Activated T-cell treated with anti-CD3 and anti-CD28 coated beads, Interleukin-2, amount 50 U/mL, for 24 hours (primary cell): ENCODE measurements at regions not wholly inside any gene's neighbourhood (a gene's known extent, or its start where the extent isn't known, plus 50 kb on each side); places are given as distances from the start of the nearest gene placed in this dataset.
"Not testable (repeated sequence)": the region's sequence is repeated elsewhere in the genome, so short reads cannot be mapped to it uniquely, and the experiment has no call there.

ENCODE experiments used
- DNase-seq: peaks from one replicate; pipeline ENCODE4 v3.0.0-alpha.2; 2020
- H3K27ac Mint-ChIP-seq: 2 replicates; pipeline ENCODE4 v1.8.0; 2020; ENCODE audit warnings: mild to moderate bottlenecking, mixed read lengths
- H3K27me3 Mint-ChIP-seq: 2 replicates; pipeline ENCODE4 v1.8.0; 2020; ENCODE audit warnings: mixed read lengths
- H3K36me3 Mint-ChIP-seq: 2 replicates; pipeline ENCODE4 v1.8.0; 2020; ENCODE audit warnings: low read depth, mixed read lengths
- H3K4me1 Mint-ChIP-seq: 2 replicates; pipeline ENCODE4 v1.8.0; 2020; ENCODE audit warnings: low read depth, mixed read lengths
- H3K4me3 Mint-ChIP-seq: 2 replicates; pipeline ENCODE4 v1.8.0; 2020; ENCODE audit warnings: mild to moderate bottlenecking, moderate library complexity, mixed read lengths
- H3K9me3 Mint-ChIP-seq: 2 replicates; pipeline ENCODE4 v1.8.0; 2020; ENCODE audit warnings: mixed read lengths

DNA sequence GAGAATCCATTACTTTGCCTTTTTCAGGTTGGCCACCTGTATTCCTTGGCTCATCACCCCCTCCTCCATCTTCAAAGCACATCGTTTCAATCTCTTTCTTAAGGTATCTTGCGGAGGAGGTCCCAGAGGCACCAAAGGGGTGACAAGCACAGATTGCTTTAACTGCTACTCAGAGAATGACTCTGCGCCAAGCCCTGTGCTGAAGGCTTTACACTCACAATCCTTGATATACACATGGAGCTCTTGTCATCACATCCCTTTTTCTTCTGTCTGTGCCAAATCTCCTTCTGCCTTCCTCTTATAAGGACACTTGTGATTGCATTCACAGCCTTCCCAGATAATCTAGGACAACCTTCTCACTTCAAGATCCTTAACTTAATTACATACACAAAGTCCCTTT lies 134.7 kb upstream of the MAMLD1 start:
- Mint-ChIP-seq H3K36me3 (no peaks in the 10 kb centered on the region), H3K4me1 (no peaks in the 10 kb centered on the region), H3K9me3 (no peaks in the 10 kb centered on the region), H3K27ac (no peak overlapping the region), H3K4me3 (no peak overlapping the region), H3K27me3 (peaks cover 29% of the 10 kb centered on the region)
- no peak for DNase-seq

DNA sequence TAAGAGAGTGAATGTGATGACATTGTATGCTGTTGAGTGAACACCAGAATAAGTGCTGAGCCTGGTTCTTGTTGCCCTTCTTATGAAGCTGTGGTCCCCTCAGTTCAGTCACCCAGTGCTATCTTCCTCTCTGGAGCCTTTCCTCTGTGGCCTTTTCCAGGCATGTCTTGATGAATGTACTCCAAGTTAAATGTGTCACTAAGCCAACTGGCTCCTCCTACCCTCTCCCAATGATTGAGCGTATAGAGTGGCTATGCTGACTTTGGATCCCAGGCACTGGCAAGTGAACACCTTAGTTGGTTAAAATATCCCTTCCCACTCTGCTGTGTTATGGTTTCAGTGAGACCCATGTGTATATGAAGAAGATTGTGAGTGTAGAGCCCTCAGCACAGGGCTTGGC lies 134.1 kb upstream of the MAMLD1 start:
- no peak overlapping the region for H3K4me3 Mint-ChIP-seq
- H3K27ac Mint-ChIP-seq = no peak overlapping the region
- peaks cover 29% of the 10 kb centered on the region for H3K27me3 Mint-ChIP-seq
- no peaks in the 10 kb centered on the region for H3K9me3 Mint-ChIP-seq
- no peaks in the 10 kb centered on the region for H3K4me1 Mint-ChIP-seq
- no peak for DNase-seq
- no peaks in the 10 kb centered on the region for H3K36me3 Mint-ChIP-seq

DNA sequence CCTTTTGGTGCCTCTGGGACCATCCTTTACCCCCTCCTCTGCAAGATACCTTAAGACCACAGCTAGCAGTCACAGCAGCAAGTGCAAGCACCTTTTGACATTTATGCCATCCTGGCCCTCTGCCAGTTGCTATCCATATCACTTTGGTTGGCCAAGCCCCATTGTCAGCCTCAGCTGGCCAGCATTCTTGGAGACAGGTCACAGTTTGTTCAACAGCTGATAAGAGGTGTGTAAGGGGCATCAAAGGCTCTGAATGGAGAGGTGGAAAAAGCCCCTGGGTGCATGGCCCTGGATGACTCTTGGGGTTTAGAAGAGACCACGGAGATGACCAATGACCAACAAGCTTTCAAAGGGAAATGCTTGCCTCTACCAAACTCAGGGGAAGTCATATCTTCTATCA lies 133.6 kb upstream of the MAMLD1 start:
- no peaks in the 10 kb centered on the region for H3K9me3 Mint-ChIP-seq
- no peak for DNase-seq
- H3K36me3 Mint-ChIP-seq = no peaks in the 10 kb centered on the region
- no peak overlapping the region for H3K27ac Mint-ChIP-seq
- no peak overlapping the region for H3K4me3 Mint-ChIP-seq
- H3K27me3 Mint-ChIP-seq = peaks cover 29% of the 10 kb centered on the region
- no peaks in the 10 kb centered on the region for H3K4me1 Mint-ChIP-seq

DNA sequence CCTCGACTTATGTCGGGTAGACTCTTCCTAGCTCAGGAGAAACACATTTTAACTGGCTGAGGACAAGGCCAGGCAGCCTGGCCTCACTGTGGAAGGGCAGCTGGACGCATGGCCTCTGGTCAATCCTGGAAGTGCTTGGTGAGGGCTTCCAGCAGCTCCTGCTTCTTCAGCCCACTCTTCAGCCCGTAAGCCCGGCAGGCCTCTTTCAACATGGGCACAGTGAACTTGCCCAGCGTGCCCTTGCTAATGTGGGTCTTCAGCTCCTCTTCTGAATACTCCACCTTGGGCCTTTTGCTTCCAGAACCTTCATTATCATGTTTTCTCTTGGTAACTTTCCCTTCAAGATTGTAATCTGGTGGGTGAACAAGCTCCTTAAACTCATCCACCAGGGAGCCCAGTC lies 132.2 kb upstream of the MAMLD1 start:
- DNase-seq, H3K27ac Mint-ChIP-seq, H3K4me1 Mint-ChIP-seq, H3K36me3 Mint-ChIP-seq, H3K4me3 Mint-ChIP-seq, H3K9me3 Mint-ChIP-seq: not testable (repeated sequence)
- H3K27me3 Mint-ChIP-seq = peaks cover 23% of the 10 kb centered on the region

- not testable (repeated sequence) for DNase-seq, H3K9me3 Mint-ChIP-seq, H3K4me3 Mint-ChIP-seq, H3K4me1 Mint-ChIP-seq, H3K27ac Mint-ChIP-seq, H3K36me3 Mint-ChIP-seq
- peaks cover 21% of the 10 kb centered on the region for H3K27me3 Mint-ChIP-seq
Measured at GRCh38 chrX:150231368-150231767, 131.7 kb upstream of the MAMLD1 start.

- not testable (repeated sequence) for H3K9me3 Mint-ChIP-seq, DNase-seq, H3K4me1 Mint-ChIP-seq, H3K27ac Mint-ChIP-seq, H3K4me3 Mint-ChIP-seq, H3K36me3 Mint-ChIP-seq
- peaks cover 13% of the 10 kb centered on the region for H3K27me3 Mint-ChIP-seq
Measured at GRCh38 chrX:150232222-150232621, 130.9 kb upstream of the MAMLD1 start.

GRCh38 chrX:150234126-150234525 lies 129.0 kb upstream of the MAMLD1 start:
- peaks cover 9% of the 10 kb centered on the region for H3K27me3 Mint-ChIP-seq
- no peak for DNase-seq
- H3K27ac Mint-ChIP-seq = no peak overlapping the region
- no peaks in the 10 kb centered on the region for H3K9me3 Mint-ChIP-seq
- no peaks in the 10 kb centered on the region for H3K4me1 Mint-ChIP-seq
- no peaks in the 10 kb centered on the region for H3K36me3 Mint-ChIP-seq
- H3K4me3 Mint-ChIP-seq = no peak overlapping the region

- no peak overlapping the region for H3K27ac Mint-ChIP-seq
- no peaks in the 10 kb centered on the region for H3K36me3 Mint-ChIP-seq
- DNase-seq = no peak
- peaks cover 10% of the 10 kb centered on the region for H3K27me3 Mint-ChIP-seq
- no peaks in the 10 kb centered on the region for H3K9me3 Mint-ChIP-seq
- H3K4me1 Mint-ChIP-seq = no peaks in the 10 kb centered on the region
- H3K4me3 Mint-ChIP-seq = no peak overlapping the region
Measured at GRCh38 chrX:150236327-150236726, 126.8 kb upstream of the MAMLD1 start.

DNA sequence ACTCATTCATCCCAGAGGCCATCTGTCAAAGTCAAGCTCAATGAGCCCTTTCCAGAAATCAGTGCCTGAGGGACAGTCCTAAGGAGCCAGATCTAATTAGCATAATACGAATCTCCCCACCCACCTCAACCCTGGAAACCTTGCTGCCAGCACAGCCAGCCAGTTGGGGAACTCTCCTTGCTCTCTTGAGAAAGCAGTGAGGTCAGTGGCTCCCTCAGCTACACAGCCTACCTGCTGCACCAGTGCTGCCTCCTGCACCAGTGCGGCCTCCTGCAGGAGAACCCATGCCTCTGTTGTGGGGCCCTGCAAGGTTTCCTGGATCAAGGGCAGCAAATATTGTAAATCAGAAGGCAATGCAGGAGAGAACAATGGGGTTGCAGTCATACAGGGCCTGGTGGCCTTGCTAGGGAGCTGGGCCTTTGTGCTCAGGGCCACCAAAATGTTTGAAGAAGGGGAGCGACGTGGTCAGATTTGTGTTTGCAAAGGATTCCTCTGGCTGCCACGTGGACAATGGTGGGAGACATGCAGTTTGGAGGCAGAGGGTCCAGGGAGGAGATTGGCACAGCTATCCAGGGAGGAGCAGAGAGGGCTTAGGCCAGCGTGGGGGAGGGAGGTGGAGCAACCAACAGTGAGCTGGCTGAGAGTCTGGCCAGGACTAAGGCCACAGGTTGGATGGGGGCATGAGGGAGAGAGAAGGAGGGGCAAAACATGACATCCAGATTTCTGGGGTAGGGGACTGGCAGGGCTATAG lies 124.3 kb upstream of the MAMLD1 start:
- no peaks in the 10 kb centered on the region for H3K9me3 Mint-ChIP-seq
- no peak for DNase-seq
- no peak overlapping the region for H3K27ac Mint-ChIP-seq
- H3K4me3 Mint-ChIP-seq = no peak overlapping the region
- no peaks in the 10 kb centered on the region for H3K4me1 Mint-ChIP-seq
- H3K36me3 Mint-ChIP-seq = no peaks in the 10 kb centered on the region
- peaks cover 11% of the 10 kb centered on the region for H3K27me3 Mint-ChIP-seq

- no peak for DNase-seq
- Mint-ChIP-seq H3K36me3 (no peaks in the 10 kb centered on the region), H3K9me3 (no peaks in the 10 kb centered on the region), H3K4me1 (no peaks in the 10 kb centered on the region), H3K4me3 (no peak overlapping the region), H3K27me3 (peaks cover 15% of the 10 kb centered on the region), H3K27ac (no peak overlapping the region)
Measured at GRCh38 chrX:150239946-150240642, 123.0 kb upstream of the MAMLD1 start.

DNA sequence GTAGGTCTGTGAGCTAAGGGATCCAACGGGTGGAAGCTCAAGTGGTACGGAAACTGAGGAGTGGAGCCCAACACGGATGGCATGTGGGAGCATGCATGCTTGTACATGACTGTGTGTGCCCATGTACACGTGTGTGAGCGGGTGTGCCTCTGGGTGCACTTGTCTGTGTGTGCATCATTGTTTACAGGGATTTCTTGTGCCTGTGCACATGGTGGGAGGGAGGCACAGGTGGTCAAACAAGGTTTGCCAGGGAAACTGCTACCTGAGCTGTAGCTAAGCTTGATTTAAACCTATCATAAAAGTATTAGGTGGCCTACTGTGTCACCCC lies 122.5 kb upstream of the MAMLD1 start:
- H3K9me3 Mint-ChIP-seq = peaks cover 1% of the 10 kb centered on the region
- H3K36me3 Mint-ChIP-seq = no peaks in the 10 kb centered on the region
- no peaks in the 10 kb centered on the region for H3K4me1 Mint-ChIP-seq
- peaks cover 15% of the 10 kb centered on the region for H3K27me3 Mint-ChIP-seq
- H3K4me3 Mint-ChIP-seq = no peak overlapping the region
- DNase-seq = no peak
- H3K27ac Mint-ChIP-seq = no peak overlapping the region

DNA sequence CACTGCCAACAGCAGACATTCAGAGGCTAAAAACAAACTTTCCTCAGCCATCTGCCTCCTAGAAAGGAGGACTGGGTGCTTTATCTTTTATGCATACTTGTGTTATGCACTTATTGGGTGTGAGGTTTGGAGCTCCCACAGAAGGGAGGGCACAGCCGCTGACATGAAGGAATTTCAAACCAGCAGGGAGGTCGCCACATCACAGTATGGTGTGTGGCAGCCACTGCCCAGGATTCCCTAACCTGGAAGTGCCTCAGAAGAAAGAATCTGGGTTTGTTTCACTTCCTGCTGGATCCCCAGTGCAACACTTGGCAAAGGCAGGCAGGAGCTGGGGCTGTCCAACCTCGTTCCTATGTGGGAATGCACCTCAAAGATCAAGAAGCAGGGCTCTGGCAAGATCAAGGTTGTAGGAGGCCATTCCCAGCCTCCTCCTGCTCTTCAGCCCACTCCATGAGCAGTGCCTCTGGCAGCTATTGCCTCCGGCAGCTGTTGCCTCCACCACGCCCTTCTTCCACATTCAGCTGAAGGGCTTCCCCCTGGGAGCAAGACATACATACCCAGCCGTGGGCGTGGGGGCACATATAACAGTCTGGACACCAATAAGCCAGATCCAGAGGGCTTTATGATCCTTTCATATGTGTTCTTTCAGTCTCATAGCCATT lies 109.0 kb upstream of the MAMLD1 start:
- H3K27ac Mint-ChIP-seq = no peak overlapping the region
- DNase-seq = no peak

DNA sequence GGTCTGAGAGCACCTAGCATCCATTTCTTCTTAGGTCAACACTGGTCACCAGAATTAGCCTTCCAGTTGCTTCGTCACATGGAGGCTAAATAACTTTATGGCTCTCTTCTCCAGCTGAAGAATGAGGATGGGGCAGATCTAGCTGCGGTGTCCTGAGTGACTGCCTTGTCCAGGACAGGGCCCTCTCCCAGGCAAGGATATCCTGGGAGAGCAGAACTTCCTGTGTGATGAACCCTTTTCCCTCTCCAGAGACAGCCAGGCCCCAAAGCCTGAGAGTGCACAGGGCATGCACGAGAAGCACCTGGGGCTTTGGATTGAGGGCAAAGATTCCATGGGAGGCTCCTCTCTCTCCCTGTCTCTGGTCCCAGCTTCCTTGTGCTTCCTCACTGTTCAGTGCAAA lies 108.2 kb upstream of the MAMLD1 start:
- H3K27ac Mint-ChIP-seq = no peak overlapping the region
- H3K36me3 Mint-ChIP-seq = no peaks in the 10 kb centered on the region
- H3K27me3 Mint-ChIP-seq = peaks cover 15% of the 10 kb centered on the region
- H3K9me3 Mint-ChIP-seq = no peaks in the 10 kb centered on the region
- peaks cover 12% of the 10 kb centered on the region for H3K4me1 Mint-ChIP-seq
- H3K4me3 Mint-ChIP-seq = no peak overlapping the region
- DNase-seq = no peak

More for the DNA sequence above, 109.0 kb upstream of the MAMLD1 start:
- no peak overlapping the region for H3K4me3 Mint-ChIP-seq
- H3K9me3 Mint-ChIP-seq = no peaks in the 10 kb centered on the region
- H3K36me3 Mint-ChIP-seq = no peaks in the 10 kb centered on the region
- peaks cover 12% of the 10 kb centered on the region for H3K4me1 Mint-ChIP-seq
- peaks cover 15% of the 10 kb centered on the region for H3K27me3 Mint-ChIP-seq

- no peak overlapping the region for H3K4me3 Mint-ChIP-seq
- peaks cover 12% of the 10 kb centered on the region for H3K4me1 Mint-ChIP-seq
- H3K27me3 Mint-ChIP-seq = peaks cover 20% of the 10 kb centered on the region
- H3K9me3 Mint-ChIP-seq = no peaks in the 10 kb centered on the region
- no peak for DNase-seq
- H3K27ac Mint-ChIP-seq = no peak overlapping the region
- H3K36me3 Mint-ChIP-seq = no peaks in the 10 kb centered on the region
Measured at GRCh38 chrX:150255441-150256296, 107.4 kb upstream of the MAMLD1 start.
